ENCODE measurements at regions not wholly inside any gene's neighbourhood (a gene's known extent, or its start where the extent isn't known, plus 50 kb on each side); places are given as distances from the start of the nearest gene placed in this dataset.

DNA sequence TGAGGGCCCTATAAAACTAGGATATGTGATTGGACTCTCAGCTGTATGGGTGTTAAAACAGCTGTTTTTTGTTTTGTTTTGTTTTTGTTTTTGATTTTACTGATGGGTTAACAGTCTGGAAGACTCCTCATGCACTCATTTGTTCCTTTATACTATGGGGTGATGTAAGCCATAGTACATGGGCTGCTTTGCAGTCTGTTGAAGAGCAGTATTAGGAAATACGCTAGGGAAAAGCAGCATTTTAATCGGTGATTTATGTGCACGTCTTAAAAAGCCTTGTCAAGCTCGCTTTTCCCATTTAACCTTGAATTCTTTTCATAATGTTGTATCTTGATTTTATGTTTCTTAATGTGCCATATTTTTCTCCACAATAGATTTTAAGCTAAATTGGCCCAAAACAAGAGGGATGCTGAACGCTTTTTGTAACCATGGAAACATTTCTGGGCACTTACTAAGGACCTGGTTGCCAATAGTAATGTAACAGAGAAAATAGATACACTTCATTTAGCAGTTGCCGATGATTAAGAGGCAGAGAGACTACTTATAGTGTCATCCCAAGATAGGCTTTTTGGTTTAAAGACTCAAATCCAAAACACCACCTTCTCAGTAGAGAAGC is 244.0 kb downstream of the SNAPC1 start:
- Mint-ChIP-seq H3K27ac (ENCODE audit: unreplicated experiment) (peak overlapping the region; percentile 62), H3K9me3 (ENCODE audit: low read depth) (peaks cover 25% of the 10 kb centered on the region), H3K4me1 (ENCODE audit: low read depth) (peaks cover 92% of the 10 kb centered on the region), H3K4me3 (ENCODE audit: unreplicated experiment) (no peak overlapping the region), H3K27me3 (ENCODE audit: low read depth) (no peaks in the 10 kb centered on the region), H3K36me3 (ENCODE audit: low read depth) (peaks cover 8% of the 10 kb centered on the region)
- DNase-seq (ENCODE audit: low spot score): no peak
- TF ChIP-seq, protein P1, sequence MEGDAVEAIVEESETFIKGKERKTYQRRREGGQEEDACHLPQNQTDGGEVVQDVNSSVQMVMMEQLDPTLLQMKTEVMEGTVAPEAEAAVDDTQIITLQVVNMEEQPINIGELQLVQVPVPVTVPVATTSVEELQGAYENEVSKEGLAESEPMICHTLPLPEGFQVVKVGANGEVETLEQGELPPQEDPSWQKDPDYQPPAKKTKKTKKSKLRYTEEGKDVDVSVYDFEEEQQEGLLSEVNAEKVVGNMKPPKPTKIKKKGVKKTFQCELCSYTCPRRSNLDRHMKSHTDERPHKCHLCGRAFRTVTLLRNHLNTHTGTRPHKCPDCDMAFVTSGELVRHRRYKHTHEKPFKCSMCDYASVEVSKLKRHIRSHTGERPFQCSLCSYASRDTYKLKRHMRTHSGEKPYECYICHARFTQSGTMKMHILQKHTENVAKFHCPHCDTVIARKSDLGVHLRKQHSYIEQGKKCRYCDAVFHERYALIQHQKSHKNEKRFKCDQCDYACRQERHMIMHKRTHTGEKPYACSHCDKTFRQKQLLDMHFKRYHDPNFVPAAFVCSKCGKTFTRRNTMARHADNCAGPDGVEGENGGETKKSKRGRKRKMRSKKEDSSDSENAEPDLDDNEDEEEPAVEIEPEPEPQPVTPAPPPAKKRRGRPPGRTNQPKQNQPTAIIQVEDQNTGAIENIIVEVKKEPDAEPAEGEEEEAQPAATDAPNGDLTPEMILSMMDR (IDR thresholded peaks at IDR 0.05): no peak

DNA sequence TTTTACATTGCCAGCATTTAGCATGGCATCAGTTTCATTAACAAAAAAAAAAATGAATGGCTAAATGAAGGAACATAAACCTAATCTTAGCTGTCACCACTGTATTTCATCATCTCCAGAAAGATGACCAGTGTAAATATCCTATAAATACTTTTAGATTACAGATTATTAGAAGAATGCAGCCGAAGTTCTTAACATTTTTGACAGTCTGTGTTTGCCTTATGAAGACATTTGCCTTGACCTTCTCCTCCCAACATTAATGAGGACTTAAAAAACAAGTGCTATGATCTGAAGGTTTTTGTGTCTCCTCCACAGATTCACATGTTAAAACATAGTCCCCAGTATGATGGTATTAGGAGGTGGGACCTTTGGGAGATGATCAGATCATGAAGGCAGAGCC is 253.0 kb downstream of the SNAPC1 start:
- Mint-ChIP-seq H3K9me3 (ENCODE audit: low read depth) (peaks cover 8% of the 10 kb centered on the region), H3K4me1 (ENCODE audit: low read depth) (peaks cover 69% of the 10 kb centered on the region), H3K4me3 (ENCODE audit: unreplicated experiment) (no peak overlapping the region), H3K36me3 (ENCODE audit: low read depth) (peaks cover 8% of the 10 kb centered on the region), H3K27ac (ENCODE audit: unreplicated experiment) (peak overlapping the region; percentile 81), H3K27me3 (ENCODE audit: low read depth) (no peaks in the 10 kb centered on the region)
- TF ChIP-seq, protein P1 (IDR thresholded peaks at IDR 0.05): no peak
- no peak for DNase-seq (ENCODE audit: low spot score)

DNA sequence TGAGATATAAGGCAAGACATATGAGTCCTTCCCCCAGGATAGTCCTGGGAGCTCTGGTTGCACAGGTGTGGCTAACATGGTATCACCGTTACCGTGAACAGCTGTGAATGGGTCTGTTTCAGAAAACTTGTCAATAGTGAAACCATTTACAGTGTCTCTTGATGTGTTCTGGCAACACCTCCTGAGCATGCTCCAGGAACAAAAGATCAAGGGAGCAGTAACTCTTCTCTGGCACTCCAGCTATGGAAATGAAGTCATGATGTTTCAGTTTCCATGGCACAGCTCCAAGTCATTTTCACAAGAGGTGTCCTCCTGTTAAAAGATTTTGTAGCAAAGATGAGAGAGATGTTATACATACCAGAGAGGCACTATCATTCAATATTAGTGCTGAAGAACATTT is 253.7 kb downstream of the SNAPC1 start:
- Mint-ChIP-seq H3K9me3 (ENCODE audit: low read depth) (peaks cover 8% of the 10 kb centered on the region), H3K36me3 (ENCODE audit: low read depth) (peaks cover 8% of the 10 kb centered on the region), H3K4me1 (ENCODE audit: low read depth) (peaks cover 64% of the 10 kb centered on the region), H3K4me3 (ENCODE audit: unreplicated experiment) (no peak overlapping the region), H3K27ac (ENCODE audit: unreplicated experiment) (peak overlapping the region; percentile 81), H3K27me3 (ENCODE audit: low read depth) (no peaks in the 10 kb centered on the region)
- TF ChIP-seq, protein P1 (IDR thresholded peaks at IDR 0.05): no peak
- no peak for DNase-seq (ENCODE audit: low spot score)

DNA sequence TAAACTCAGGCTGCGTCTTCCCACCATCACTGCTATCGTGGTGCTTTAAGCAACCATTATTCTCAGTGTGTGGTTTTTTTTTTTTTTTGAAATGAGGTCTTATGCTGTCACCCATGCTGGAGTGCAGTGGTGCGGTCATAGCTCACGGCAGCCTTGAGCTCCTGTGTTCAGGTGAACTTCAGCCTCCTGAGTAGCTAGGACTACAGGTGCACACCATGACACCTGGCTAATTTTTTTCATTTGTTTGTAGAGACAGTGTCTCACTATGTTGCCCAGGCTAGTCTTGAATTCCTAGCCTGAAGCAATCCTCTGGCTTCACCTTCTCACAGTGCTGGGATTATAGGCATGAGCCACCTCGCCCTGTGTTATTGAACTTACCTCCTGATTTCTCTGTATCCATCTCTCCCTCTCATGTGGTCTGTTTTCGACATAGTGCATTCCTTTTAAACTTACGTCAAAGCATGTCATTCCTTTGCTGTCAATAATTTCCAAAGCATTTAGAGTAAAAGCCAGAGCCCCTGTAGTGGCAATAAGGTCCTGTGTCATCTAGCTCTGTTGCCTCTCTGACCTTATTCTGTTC is 255.5 kb downstream of the SNAPC1 start:
- no peak for DNase-seq (ENCODE audit: low spot score)
- Mint-ChIP-seq H3K36me3 (ENCODE audit: low read depth) (peaks cover 5% of the 10 kb centered on the region), H3K9me3 (ENCODE audit: low read depth) (peaks cover 5% of the 10 kb centered on the region), H3K4me1 (ENCODE audit: low read depth) (peaks cover 76% of the 10 kb centered on the region), H3K27ac (ENCODE audit: unreplicated experiment) (peak overlapping the region; percentile 81), H3K4me3 (ENCODE audit: unreplicated experiment) (no peak overlapping the region), H3K27me3 (ENCODE audit: low read depth) (no peaks in the 10 kb centered on the region)
- TF ChIP-seq, protein P1 (IDR thresholded peaks at IDR 0.05): no peak

DNA sequence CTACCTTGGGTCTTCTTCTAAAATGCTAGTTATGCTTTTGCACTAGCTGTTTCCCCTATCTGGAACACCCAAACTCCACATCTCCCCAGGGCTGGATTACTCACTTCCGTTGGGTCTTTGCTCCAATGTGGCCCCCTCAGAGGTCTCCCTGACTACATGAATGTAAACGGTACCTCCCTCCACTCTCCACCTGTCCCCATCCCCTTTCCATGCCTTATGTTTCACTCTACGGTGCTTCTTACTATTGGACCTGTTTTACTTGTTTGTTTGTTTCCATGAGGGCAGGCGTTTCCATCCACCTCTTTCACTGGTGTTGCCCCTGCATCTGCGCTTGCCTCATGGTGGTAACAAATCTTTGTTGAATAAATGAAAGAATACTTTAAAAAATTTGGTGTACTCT is 256.4 kb downstream of the SNAPC1 start:
- TF ChIP-seq, protein P1 (IDR thresholded peaks at IDR 0.05): no peak

More for the DNA sequence above, 256.4 kb downstream of the SNAPC1 start:
- Mint-ChIP-seq H3K27ac (ENCODE audit: unreplicated experiment) (peak overlapping the region; percentile 74), H3K4me3 (ENCODE audit: unreplicated experiment) (no peak overlapping the region), H3K36me3 (ENCODE audit: low read depth) (peaks cover 5% of the 10 kb centered on the region), H3K27me3 (ENCODE audit: low read depth) (no peaks in the 10 kb centered on the region), H3K4me1 (ENCODE audit: low read depth) (peaks cover 81% of the 10 kb centered on the region), H3K9me3 (ENCODE audit: low read depth) (peaks cover 5% of the 10 kb centered on the region)
- no peak for DNase-seq (ENCODE audit: low spot score)

Measured in chondrocyte (in vitro differentiated cells).